Smooth muscle cell (in vitro differentiated cells): ENCODE measurements at regions not wholly inside any gene's neighbourhood (a gene's known extent, or its start where the extent isn't known, plus 50 kb on each side); places are given as distances from the start of the nearest gene placed in this dataset.

Experiments used
- DNase-seq: peaks from one replicate; lab custom pipeline; 2025; ENCODE audit not compliant: unreplicated experiment; lab: John Stamatoyannopoulos, UW
- H2AFZ ChIP-seq: fragments of 200-600 bp; sonication (generic); 2 replicates; pipeline ENCODE4 v1.6.0; 2016; ENCODE audit warnings: antibody characterized with exemption, low read depth, mild to moderate bottlenecking
- H3F3A ChIP-seq: fragments of 200-600 bp; sonication (generic); 2 replicates; pipeline ENCODE4 v1.6.0; 2017; ENCODE audit warnings: antibody characterized with exemption, low read depth
- H3K27ac ChIP-seq: fragments of 200-600 bp; sonication (generic); 2 replicates; pipeline ENCODE4 v1.5.1; 2016; ENCODE audit warnings: low read depth, mild to moderate bottlenecking
- H3K27me3 ChIP-seq: fragments of 200-600 bp; sonication (generic); 2 replicates; pipeline ENCODE4 v1.6.1; 2016; ENCODE audit warnings: low read depth, mild to moderate bottlenecking
- H3K36me3 ChIP-seq: fragments of 200-600 bp; sonication (generic); 2 replicates; pipeline ENCODE4 v1.5.1; 2016; ENCODE audit warnings: low read depth
- H3K4me1 ChIP-seq: fragments of 200-600 bp; sonication (generic); 2 replicates; pipeline ENCODE4 v1.5.1; 2016; ENCODE audit warnings: low read depth
- H3K4me2 ChIP-seq: fragments of 200-600 bp; sonication (generic); 2 replicates; pipeline ENCODE4 v1.6.0; 2016; ENCODE audit warnings: mild to moderate bottlenecking
- H3K4me3 ChIP-seq: fragments of 200-600 bp; sonication (generic); 2 replicates; pipeline ENCODE4 v1.5.1; 2016; ENCODE audit warnings: mild to moderate bottlenecking
- H3K79me2 ChIP-seq: fragments of 200-600 bp; sonication (generic); 2 replicates; pipeline ENCODE4 v1.6.0; 2016; ENCODE audit warnings: low read depth, mild to moderate bottlenecking
- H3K9ac ChIP-seq: fragments of 200-600 bp; sonication (generic); 2 replicates; pipeline ENCODE4 v1.6.0; 2016; ENCODE audit warnings: low read depth
- H3K9me3 ChIP-seq: fragments of 200-600 bp; sonication (generic); replicated peaks from 2 replicates; pipeline ENCODE4 v1.5.1; 2016; ENCODE audit warnings: low read depth
- H4K20me1 ChIP-seq: fragments of 200-600 bp; sonication (generic); 2 replicates; pipeline ENCODE4 v1.6.0; 2016; ENCODE audit warnings: low read depth
- CTCF ChIP-seq: fragments of 200-600 bp; sonication (generic); IDR thresholded peaks from 2 replicates; pipeline ENCODE4 v1.5.1; 2017; ENCODE audit warnings: borderline replicate concordance, mild to moderate bottlenecking, antibody characterized with exemption; ENCODE audit not compliant: insufficient read depth, poor library complexity, severe bottlenecking
- WGBS: methylation state at CpG from one replicate; pipeline ENCODE4 v1.1.7; 2016; ENCODE audit warnings: low lambda C conversion rate; 5-methylcytosine and 5-hydroxymethylcytosine counted together

GRCh38 chr4:3851881-3852280 lies 85.7 kb downstream of the ADRA2C start:
- no peak overlapping the region for H3K4me2 ChIP-seq
- H3K27me3 ChIP-seq = peaks cover 11% of the 10 kb centered on the region
- TF ChIP-seq CTCF = no peak
- H3K4me1 ChIP-seq = no peaks in the 10 kb centered on the region
- H3K9ac ChIP-seq = no peak overlapping the region
- no peaks in the 10 kb centered on the region for H3K79me2 ChIP-seq
- H3K9me3 ChIP-seq = no peaks in the 10 kb centered on the region
- no peak overlapping the region for H3K27ac ChIP-seq
- no peaks in the 10 kb centered on the region for H3F3A ChIP-seq
- no peak overlapping the region for H2AFZ ChIP-seq
- no peaks in the 10 kb centered on the region for H3K36me3 ChIP-seq
- H4K20me1 ChIP-seq = no peaks in the 10 kb centered on the region
- WGBS = 73% methylated on average over 10 of the region's 10 CpGs
- H3K4me3 ChIP-seq = no peak overlapping the region
- no peak for DNase-seq

GRCh38 chr4:3852309-3852708 lies 86.1 kb downstream of the ADRA2C start:
- H3K4me3 ChIP-seq = no peak overlapping the region
- no peaks in the 10 kb centered on the region for H3K36me3 ChIP-seq
- peaks cover 11% of the 10 kb centered on the region for H3K27me3 ChIP-seq
- H3K79me2 ChIP-seq = no peaks in the 10 kb centered on the region
- no peak overlapping the region for H3K4me2 ChIP-seq
- H3F3A ChIP-seq = no peaks in the 10 kb centered on the region
- no peak for TF ChIP-seq CTCF
- no peaks in the 10 kb centered on the region for H3K9me3 ChIP-seq
- H4K20me1 ChIP-seq = no peaks in the 10 kb centered on the region
- no peaks in the 10 kb centered on the region for H3K4me1 ChIP-seq
- DNase-seq = no peak
- H3K9ac ChIP-seq = no peak overlapping the region
- WGBS = 62% methylated on average over 11 of the region's 11 CpGs
- no peak overlapping the region for H2AFZ ChIP-seq
- no peak overlapping the region for H3K27ac ChIP-seq

GRCh38 chr4:3852711-3853110 lies 86.5 kb downstream of the ADRA2C start:
- Histone ChIP-seq H3K27ac (no peak overlapping the region), H4K20me1 (no peaks in the 10 kb centered on the region)
- WGBS = 91% methylated on average over 3 of the region's 3 CpGs

More at GRCh38 chr4:3852711-3853110, 86.5 kb downstream of the ADRA2C start:
- Histone ChIP-seq H3K4me3 (no peak overlapping the region), H3K27me3 (peaks cover 11% of the 10 kb centered on the region), H3K79me2 (no peaks in the 10 kb centered on the region), H3K36me3 (no peaks in the 10 kb centered on the region), H3K4me2 (no peak overlapping the region), H3F3A (no peaks in the 10 kb centered on the region), H3K9ac (no peak overlapping the region), H3K9me3 (no peaks in the 10 kb centered on the region), H2AFZ (no peak overlapping the region), H3K4me1 (no peaks in the 10 kb centered on the region)
- no peak for TF ChIP-seq CTCF
- no peak for DNase-seq
